Skeletal muscle cell (primary cell): ENCODE measurements at regions not wholly inside any gene's neighbourhood (a gene's known extent, or its start where the extent isn't known, plus 50 kb on each side); places are given as distances from the start of the nearest gene placed in this dataset.

ENCODE experiments used
- DNase-seq: peaks from one replicate; pipeline ENCODE4 v3.0.0-alpha.2; 2010; ENCODE audit warnings: low read depth
- H3K4me3 ChIP-seq: 2 replicates; pipeline ENCODE4 v1.5.1; 2011; ENCODE audit warnings: low read depth, mild to moderate bottlenecking, control low read depth, low read length, moderate library complexity

DNA sequence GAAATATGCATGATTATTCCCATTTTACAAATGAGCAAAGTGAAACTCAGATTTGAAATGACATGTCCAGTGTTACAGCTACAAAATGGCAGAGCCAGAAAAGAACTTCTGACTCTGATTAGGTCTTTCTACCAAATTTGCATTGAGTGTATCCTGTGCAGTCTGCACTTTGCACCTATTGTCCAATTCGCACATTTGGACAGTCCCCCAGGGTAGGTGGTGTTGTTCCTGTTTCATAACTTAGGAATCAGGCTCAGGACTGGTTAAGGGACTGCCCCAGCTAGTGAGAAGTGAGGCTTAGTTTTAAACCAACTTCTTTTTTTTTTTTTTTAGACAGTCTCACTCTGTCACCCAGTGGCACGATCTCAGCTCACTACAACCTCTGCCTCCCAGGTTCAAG is 137.9 kb upstream of the NALF2 start:
- no peak for DNase-seq
- no peak overlapping the region for H3K4me3 ChIP-seq

DNA sequence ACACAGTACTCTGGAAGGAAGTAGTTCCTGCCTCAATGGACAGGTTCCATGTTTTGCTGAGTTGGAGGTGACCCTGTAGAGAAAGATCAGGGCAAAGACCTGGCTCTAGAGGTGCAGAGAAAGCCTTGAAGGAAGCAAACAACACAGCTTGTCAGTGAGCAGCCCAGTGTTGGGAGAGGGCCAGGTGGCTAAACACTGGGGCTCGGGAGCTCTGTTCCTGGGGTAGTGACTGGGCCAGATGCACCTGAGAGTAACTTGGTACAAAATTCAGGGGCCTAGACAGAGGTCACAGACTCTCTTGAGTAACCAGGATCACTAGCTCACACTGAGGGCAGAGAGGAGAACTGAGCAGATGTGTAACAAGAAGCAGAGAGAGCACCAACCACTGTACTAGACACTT is 138.4 kb upstream of the NALF2 start:
- no peak for DNase-seq
- H3K4me3 ChIP-seq: no peak overlapping the region

DNA sequence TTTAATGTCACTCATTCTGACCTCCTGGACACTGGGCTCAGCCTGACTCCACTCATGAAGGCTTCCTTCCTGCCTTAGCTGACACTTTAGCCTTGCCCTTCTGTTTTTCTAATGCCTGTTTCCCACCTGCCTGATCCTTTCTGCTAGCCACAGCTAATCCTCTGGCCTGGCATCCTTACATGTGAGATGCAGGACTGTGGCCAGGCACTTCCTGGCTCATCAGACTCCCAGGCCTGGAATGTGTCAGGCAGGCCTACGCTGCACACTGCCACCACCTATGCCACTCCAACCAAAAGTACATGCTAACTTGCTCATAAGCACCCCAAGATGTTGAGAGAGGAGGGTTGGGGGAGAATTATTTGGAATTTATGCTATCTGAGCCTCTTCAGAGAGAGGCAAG is 138.8 kb upstream of the NALF2 start:
- DNase-seq: no peak
- H3K4me3 ChIP-seq: no peak overlapping the region

DNA sequence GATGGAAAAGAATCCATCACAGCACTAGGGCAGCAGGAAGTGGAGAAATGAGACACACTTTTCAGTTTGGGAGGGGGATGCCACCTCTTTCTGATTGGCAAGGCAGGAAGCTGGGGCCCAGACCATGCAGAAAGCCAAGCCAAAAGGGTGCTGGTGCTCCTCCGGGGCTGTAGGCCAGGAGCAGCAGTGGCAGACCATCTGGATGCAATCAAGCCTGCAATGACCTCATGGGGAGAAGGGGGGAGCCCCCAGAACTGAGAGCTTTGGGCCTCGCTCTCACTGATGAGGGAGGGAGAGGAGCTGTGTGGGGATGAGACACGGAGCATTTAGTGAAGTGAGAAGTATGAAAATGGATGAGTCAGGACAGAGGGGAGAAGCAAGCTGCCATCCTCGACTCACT is 141.3 kb upstream of the NALF2 start:
- H3K4me3 ChIP-seq: no peak overlapping the region
- DNase-seq: peak; percentile 3

DNA sequence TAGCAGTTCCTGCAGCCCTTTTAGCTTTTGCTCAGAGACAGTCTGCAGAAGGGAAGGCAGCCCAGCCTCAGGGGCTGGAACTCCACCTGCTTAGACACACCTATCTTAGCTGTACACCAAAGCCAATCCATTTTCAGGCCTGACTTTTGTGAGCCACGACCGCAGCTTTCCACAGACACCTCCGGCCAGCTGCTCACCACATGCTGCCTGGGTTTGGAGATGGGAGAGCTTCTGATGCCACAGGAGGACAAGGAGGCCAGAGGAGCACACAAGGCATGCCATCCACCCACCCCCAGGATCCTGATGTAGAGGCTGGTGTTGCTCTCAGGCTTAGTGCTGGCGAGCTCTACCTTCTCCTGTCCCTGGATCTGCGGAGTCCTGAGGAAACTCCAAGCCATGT is 141.8 kb upstream of the NALF2 start:
- DNase-seq: no peak
- H3K4me3 ChIP-seq: no peak overlapping the region

DNA sequence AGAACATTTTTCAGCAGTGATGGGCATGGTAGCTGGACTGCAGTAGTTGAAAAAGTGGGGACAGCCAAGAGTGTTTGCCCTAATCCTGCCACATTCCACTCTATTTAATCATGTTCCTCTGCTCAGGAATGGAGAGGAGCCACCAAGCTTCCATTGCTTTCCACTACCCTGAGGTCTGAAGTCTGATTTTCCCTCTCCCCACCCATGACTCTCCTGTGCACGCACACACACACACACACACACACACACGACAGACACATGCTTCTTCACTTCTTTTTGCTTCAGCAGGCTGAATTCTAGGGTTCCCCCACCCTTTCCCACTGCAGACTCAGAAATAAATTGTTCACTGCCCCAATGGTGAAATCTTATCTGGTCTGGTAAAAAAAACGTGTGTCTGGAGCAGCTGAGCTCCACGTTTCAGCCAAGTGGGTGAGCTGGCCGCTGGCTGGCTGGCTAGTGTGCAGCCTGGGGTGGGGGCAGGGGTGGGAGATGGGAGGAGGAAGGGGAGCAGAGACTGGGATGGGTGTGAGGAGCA is 142.7 kb upstream of the NALF2 start:
- H3K4me3 ChIP-seq: no peak overlapping the region
- peak; percentile 18 for DNase-seq

DNA sequence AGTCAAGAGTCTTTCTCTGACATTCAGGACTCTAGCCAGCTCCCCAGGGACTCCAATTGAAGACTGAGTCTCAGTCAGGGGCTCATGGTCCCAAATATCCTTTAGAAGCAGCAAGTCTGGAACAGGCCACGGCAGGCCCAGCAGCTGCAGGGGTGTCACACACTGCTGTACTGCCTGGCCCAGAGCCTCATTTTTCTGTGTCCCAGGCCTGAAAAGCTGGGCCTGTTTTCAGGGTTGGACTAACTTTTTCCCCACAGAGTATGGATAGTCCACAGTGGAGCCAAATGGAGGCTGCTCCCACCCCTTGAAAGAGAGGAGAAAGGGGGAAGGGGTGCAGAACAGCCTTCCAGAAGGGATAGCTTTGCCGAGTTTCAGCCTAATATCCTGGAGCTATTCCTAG is 146.8 kb upstream of the NALF2 start:
- no peak overlapping the region for H3K4me3 ChIP-seq
- DNase-seq: no peak

DNA sequence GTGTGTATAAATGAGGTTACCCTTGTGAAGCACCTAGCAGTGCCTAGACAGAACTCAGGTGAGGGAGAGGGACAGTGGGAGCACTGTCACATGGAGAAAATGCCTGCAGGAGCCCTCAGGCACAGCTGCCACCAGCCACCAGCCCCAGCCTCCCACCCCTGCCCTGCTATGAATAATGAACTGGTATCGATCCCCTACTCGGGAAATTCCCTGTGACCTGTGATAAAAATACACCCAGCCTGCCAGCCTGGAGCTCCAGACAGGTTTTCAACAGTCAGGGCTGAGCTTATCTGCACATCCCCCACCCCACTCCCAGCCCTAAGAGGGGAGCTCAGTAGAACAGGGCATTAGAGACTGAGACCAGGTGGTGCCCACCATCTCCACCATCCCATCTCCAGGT is 159.6 kb upstream of the PJA1 start:
- H3K4me3 ChIP-seq: no peak overlapping the region
- DNase-seq: no peak

DNA sequence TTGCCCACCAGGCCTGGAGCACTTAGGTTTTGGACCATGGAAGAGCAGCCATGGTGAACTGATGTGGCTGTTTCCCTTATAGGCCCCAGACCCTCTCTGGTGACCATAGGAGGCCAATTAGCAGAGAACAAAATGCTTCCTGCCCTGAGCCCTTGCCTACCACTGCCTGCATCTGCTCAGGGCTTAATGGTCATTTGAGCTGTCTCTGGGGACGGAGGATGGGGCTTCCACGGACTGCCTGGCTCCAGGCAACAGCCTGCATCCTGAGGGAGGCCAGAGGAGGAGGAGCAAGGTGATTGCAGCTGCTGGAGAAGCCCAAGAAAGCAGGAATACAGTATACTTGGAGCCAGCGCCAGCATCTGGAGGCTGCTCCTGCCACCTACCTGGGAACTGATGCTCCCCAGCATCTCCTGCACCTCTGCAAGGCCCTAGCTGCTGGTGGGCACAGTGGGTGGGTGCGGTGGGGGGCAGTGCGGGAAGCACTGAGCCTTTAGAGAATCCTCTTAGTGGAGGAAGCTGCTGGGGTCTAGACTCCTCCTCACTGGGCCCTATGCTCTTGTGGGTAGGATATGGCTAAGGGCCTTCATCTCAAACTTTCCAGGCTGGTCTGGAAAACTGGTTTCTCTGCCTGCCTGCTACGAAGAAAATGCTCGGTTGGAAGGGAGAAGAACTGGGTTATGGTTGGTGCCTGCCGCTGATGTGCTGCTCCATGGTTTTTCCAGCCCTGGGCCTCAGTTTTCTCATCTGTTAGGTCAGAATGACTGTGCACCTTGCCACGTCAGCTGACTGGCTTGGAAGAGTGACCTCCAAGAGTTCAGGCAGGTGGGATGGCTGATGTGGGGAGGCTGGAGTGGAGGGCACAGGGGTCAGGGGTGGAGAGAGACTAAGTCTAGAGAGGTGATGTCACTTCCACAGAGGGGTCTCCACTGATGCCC is 158.8 kb upstream of the PJA1 start:
- DNase-seq: no peak
- H3K4me3 ChIP-seq: no peak overlapping the region

DNA sequence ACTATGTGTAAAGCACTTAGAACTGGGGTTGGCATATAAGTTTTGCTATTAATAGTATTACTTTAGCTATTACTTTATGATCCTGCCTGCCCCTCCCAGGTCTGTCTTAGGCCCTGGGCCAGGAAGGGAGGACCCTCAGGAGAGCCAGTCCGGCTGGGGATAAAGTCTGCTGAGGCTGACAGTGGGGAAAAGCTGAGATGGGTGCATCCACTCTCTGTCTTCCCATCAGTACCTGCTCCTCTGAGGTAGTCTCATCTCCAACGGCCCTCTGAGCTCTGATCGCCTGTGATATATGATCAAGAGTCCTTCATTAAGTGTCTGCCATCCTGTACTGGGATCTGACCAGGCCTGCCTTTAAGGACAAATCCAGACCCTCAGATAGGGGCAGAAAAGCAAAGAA is 156.5 kb upstream of the PJA1 start:
- DNase-seq: no peak
- H3K4me3 ChIP-seq: no peak overlapping the region

DNA sequence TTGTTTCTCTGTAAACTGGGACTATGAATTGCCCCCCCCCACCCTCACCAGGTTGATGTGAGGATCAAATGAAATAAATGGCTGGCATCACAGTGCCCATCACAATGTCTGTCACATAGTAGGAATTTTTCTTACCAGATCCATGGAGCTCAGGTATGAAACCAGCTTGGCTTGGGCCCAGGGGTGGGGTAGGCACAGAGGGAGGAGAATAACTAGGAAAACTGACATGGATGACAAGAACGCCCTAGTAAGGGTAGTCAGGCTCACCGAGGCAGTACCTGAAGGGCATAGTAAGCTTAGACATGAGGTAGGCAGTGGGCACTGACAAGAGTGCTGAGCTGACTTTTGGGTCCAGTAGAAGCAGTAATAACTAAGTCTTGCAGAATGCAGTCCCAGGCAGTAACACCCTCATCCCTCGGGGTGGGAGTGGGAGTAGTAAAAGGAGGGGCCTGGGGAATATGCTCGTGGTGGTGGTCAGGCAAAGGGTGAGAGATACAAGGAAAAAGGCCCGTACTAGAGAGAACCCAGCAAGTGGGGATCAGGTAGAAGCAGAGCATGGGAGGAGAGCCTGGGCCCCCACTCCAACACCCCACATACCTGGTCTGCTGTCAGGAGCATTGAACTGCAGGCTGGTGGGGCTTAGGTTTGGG is 155.9 kb upstream of the PJA1 start:
- DNase-seq: no peak
- no peak overlapping the region for H3K4me3 ChIP-seq

DNA sequence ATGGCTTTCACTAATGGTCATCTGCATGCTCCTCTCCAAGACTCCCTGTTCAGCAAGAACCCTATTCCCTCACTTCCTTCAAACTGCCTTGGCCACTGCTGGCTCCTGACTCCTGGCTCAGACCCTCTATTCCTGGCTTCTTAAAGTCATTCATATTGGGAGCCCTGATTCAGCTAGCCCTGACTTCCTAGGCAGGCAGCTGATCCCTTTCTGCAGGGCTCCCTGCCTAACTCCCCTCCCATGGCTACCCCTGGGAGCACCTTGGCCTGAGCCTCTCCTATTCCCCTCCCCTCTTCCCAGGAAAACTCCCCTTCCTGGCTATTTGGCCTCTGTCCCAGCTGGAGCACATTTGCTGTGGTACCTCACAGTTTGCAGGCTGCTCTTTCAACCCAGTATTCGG is 154.9 kb upstream of the PJA1 start:
- DNase-seq: no peak

DNA sequence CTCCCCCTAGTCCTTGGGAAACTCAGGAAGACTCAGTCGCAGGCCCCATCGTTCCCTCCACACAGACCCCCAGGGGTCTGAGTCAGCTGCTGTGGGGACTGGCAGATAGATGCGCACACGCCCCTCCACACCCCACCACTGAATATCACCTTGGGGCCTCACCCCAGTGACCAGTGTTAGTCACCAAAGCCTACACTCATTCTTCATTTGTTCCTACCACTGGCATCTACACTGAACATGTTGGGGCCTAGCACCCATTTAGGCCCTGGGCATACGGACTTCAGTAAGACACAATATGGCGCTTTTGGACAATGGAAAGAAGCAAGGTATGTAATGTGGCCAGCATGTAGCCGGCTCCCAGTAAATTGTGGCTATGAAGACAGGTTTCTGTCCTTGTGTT is 154.1 kb upstream of the PJA1 start:
- H3K4me3 ChIP-seq: no peak overlapping the region
- no peak for DNase-seq

More for the DNA sequence above, 154.9 kb upstream of the PJA1 start:
- no peak overlapping the region for H3K4me3 ChIP-seq

DNA sequence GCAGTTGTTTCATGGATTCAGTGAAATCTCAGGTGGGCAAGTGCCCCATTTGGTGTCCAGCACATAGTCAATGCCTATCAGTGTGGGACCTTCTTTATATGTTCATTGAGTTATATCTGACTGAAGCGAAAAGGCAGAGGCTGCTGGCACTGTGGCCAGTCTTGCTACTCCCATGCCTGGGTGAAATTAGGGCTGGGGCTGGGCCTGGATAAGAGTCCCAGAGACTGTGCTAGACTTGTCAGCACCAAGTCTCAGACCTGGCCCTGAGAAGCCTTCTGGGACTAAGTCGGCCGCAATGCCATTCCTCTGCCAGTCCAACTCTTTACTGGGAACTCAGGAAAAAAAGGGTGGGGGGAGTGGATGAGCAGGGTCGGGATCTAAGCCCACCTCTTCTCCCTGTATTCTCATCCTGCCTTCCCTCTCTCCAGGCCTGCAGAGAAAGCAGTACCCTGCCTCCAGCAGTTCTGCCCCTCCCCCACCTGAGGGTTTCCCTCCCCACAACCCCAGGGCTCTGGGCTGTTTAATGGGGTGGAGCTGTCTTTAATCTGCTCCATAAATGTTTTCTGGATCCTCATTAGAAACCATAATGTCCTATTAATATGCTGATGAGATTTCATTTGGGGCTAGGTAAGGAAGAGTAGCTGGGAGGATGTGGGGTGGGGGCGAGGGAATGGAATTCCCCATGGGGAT is 153.5 kb upstream of the PJA1 start:
- H3K4me3 ChIP-seq: no peak overlapping the region
- no peak for DNase-seq

DNA sequence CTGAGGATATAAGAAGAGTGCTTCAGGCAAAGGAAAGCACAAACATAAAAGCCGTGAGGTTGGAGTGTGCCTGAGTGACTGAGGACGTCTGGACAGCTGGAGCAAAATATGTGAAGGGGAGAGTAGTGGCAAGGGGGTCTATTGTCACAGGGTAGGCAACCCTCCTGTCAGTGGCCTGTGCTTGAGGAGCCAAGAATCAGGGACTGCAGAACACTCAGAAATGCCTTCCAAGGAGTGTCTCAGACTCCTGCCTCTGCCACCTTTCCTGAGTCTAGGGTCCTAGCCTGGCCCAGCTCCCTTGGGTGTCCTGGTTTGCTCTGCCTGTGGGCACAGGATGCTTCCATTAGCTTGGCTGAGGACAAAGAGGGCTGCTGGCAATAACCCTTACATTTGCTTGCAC is 152.5 kb upstream of the PJA1 start:
- H3K4me3 ChIP-seq: no peak overlapping the region
- no peak for DNase-seq

DNA sequence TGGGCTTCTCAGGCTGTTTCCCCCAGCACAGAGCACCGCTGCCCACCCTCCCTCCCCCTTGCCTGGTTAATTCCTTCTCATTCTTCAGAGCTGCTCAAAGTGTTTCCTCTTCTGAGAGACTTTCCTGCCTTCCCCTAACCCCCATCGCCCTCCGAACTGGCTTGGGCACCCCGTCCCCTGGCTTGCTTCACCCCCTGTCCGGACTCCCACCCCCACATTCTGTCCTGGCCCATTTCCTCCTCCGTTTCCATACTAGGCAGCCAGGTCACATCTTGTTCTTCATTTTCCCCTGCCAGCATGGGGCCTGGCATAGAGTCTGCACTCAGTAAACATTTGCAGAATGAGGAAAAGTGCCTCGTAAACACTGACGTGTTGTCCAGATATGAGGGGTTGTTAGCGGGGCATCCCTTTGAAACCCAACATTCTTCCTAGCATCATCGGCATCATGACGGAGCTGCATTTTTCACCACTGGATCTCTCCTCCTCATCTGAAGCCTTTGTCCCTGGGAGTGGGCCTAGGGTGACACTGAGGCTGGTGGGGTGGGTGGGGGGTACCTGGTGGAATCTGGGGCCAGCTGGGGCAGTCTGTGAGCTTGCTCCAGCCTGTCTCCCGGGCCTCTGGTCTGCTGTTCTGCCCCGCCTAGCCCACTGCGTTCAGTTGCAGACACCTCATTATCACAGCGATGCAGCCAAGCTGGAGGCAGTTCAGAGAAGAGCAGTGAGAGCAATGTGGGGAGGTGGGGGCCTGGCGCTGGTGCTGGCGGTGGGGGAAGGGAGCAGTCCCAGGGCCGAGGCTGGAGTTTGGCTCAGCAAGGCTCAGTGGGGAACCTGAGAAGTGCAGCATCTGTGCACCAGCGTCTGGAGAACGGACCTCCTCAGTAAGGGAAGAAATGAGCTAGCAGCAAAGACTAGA is 149.4 kb upstream of the PJA1 start:
- no peak for DNase-seq
- no peak overlapping the region for H3K4me3 ChIP-seq

DNA sequence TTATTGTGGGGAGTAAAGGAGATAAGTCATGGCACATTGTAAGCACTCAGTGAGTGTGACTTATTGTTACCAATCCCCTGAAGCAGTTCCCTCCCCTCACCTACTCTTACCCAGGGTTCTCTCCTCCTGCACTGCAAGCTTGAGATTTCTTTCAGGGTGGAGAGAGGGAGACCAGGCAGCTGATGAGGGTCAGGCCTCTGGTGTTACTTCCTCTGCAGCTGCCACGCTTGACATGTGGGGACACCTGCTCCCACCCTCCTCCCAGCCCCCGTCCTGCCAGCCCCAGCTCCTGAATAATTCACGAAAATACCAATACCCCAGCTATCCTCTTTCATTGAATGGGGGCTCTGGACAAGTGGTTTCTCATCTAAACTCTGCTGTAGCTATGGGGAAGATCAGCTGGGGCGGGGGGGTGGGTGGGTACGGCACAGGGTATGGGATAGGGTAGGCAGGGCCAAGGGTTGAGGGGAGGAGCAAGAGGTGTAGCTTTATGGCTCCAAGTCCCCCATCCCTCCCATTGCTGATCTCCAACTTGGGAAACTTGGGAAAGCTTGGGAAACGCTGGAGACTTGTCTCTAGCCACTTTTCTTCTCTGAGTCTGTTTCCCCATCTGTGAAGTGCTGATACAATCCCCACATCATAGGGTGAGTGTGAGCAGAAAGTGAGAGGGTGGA is 148.5 kb upstream of the PJA1 start:
- no peak overlapping the region for H3K4me3 ChIP-seq
- DNase-seq: no peak

DNA sequence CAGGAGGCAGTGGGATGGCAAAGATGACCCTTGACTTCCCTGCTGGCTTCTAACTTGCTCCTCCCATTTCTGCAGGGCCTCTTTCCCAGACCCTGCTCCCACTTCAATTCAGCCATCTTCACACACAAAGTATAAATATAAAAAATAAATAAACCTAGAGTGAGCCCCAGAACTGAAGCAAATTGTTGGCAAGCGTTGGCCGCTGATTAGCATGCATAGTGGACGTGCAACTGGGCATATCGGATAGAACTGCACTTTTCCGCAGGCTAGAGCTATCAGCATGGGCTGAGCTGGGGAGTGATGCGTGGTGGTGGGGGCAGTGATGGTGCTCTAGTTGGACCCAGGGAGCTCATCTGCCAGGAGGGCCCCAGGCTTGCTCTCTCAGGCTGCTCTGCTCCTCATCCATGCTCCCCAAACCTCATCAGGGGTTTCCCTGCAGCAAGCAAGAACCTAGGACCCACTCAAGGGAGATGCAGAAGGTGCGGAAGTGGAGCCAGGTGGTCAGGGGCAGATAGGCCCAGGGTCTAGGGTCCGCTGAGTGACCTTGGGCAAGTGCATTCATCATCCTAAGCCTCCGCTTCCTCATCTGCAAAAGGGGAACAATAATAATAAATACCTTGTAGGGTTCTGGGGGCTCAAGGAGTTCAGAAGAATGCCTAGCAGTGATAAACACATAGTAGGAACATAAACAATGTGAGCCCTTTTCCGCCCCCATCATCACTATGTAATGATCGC is 146.8 kb upstream of the PJA1 start:
- DNase-seq: no peak

More for the DNA sequence above, 146.8 kb upstream of the PJA1 start:
- no peak overlapping the region for H3K4me3 ChIP-seq
